GM21381 (cell line): ENCODE measurements at regions not wholly inside any gene's neighbourhood (a gene's known extent, or its start where the extent isn't known, plus 50 kb on each side); places are given as distances from the start of the nearest gene placed in this dataset.
A peak's percentile ranks its signal among the peaks of the same experiment; 100 is the strongest.
"Not testable (repeated sequence)": the region's sequence is repeated elsewhere in the genome, so short reads cannot be mapped to it uniquely, and the experiment has no call there.

ENCODE experiments used
- ATAC-seq: cut with Tn5 transposase; IDR thresholded peaks from one replicate; pipeline ENCODE4 v1.9.1; 2021; ENCODE audit warnings: mild to moderate bottlenecking, moderate library complexity; ENCODE audit not compliant: unreplicated experiment

DNA sequence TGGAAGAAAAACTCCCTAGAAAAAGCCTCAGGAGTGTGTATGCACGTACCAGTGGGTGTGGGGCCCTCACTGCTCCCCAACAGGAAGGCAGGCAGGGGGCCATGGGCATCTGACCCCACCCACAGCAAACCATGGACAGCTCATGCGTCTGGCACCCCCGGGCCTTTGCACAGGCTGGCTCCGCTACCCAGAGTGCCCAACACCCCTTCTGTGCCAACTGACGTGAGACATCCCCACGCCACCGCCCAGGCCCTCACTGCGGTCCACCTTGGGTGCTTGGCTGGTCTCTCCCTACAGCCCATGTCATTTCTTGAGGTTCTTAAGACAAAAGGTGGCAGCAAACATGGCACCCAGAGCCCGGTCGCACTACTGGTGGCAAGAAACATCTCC is 91.4 kb downstream of the NCOR2 start:
- ATAC-seq, result no peak

- ATAC-seq, result no peak
These were observed 92.0 kb downstream of the NCOR2 start for GRCh38 chr12:124475295-124476010.

- no peak for ATAC-seq
These were observed 92.7 kb downstream of the NCOR2 start for GRCh38 chr12:124474709-124475108.

- no peak for ATAC-seq
These were observed 94.6 kb downstream of the NCOR2 start for GRCh38 chr12:124472690-124473279.

DNA sequence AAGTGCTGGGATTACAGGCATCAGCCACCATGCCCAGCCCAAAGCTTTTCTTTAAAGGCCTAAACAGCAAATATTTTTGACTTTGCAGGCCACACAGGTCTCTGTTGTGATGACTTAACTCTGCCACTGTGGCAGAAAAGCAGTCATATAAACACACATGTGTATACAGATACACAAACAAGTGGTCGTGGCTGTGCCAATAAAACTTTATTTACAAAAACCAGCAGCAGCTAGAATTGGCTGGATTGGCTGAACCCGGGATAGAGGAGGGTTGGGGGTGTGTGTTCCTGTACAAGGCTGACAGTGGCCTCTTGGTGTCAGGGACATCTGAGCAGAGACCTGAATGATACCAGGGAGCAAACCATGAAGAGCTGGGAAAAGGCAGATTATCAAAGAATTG is 95.6 kb downstream of the NCOR2 start:
- ATAC-seq, result no peak

DNA sequence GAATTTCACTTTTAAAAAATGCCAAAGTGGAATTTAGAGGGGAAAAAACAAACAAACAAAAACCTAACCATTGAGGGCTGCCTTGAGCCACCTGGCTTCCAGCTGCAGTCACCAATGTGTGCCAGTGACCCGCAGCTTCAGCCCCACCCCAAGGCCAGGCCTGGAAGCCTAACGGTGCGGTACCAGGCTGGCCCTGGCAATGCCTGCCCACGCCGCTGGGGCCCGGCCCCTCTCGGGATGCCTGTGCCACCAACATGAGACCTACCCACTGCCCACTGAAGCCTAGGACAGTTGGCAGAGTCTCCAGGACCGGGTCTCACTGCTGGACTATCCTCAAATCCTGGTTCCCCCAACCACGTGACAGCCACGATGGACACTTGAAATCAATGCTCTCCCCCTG is 96.6 kb downstream of the NCOR2 start:
- ATAC-seq, result no peak

GRCh38 chr12:124470139-124470538 is 97.3 kb downstream of the NCOR2 start:
- no peak for ATAC-seq

GRCh38 chr12:124469193-124469888 is 98.1 kb downstream of the NCOR2 start:
- no peak for ATAC-seq

DNA sequence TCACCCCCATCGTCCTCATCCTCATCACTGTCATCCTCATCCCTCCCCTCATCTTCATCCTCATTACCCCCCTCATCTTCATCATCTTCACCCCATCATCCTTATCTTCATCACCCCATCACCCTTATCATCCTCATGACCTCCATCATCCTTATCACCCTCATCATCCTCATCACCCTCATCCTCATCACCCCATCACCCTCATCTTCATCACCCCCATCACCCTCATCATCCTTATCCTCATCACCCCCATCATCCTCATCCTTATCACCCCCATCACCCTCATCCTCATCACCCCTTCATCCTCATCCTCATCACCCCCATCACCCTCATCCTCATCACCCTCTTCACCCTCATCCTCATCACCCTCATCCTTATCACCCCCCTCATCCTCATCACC is 99.9 kb downstream of the NCOR2 start:
- ATAC-seq, result not testable (repeated sequence)

DNA sequence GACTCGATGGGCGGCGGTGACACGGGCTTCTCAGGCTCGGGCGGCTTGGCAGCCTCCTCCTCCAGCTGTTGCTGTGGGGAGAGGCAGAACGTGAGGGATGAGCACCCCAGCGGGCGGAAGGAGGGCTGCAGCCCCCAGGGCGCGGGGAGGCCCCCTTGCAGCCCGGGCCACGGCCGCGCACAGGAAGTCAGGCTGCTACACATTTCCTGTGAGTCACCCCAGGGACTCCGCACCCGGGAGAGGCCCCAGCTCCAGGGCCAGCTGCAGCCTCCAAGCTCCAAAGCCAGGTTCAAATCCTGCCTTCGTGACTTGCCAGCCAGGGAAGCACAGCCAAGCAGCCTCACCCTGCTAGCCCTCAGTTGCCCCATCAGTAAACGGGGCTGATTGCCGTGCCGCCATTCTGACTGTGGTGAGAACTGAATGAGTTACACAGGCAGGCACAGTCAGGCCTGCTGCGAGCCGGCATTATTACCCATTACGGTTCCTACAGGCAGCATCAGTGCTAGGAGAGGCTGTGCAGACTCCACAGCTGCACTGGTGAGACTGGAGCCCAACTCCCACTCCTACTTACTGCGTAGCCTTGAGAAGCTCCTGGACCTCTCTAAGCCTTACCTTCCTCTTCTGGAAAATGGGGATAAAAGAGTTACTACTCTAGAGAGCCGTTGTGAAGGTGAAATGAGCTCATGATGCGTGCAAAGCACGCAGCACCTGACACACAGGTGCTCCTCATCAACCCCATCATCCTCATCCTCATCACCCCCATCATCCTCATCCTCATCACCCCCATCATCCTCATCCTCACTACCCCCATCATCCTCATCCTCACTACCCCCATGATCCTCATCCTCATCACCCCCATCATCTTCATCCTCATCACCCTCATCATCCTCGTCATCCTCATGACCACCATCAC is 100.9 kb downstream of the NCOR2 start:
- ATAC-seq, result peak; percentile 98

DNA sequence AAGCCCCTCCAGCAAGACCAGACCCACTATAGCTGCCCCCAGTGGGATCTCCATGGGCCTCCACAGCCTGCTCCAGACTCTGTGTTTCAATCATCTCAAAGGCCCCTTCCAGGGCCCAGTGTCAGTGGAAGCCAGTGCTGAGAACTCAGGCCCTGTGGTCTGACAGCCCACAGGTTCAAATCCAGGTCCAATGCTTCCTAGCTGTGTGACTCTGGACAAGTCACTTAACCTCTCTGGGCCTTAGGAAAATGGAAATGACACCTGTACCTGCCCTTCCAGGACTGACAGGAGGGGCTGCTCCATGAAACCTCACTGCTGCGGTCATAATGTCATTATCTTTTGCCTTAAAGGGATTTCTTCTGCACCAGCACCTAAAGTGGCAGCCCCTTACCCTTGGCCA is 101.9 kb downstream of the NCOR2 start:
- ATAC-seq, result no peak

GRCh38 chr12:124464830-124465229 is 102.6 kb downstream of the NCOR2 start:
- no peak for ATAC-seq

GRCh38 chr12:124464062-124464461 is 103.3 kb downstream of the NCOR2 start:
- ATAC-seq, result no peak

DNA sequence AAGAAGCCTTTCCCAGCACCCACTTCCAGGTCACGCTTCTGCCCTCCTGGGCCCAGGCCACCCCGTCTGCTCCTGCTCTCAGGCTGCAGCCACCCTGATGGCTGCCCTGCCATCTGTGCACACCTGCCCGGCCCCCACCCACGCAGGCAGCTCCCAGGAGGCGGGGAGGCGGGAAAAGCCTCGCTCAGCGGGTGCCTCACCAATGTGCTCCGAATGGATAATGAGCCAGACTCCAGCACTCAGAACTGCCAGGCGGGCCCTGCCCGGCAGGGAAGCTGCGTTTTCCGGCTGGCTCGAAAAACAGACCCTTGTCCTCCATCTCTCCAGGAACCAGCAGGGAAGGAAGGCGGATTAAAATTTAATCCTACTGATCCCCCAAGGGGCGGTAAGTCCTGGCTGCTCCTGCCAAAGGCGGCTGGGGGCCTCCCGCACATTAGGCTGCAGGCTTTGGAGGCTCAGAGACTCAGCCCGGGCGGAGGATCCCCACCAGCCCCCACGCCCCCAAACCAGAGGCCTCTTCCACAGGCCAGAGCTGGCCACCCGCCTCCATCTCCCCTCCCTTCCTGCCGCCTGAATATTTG is 104.0 kb downstream of the NCOR2 start:
- ATAC-seq, result no peak

GRCh38 chr12:124462750-124463149 is 104.7 kb downstream of the NCOR2 start:
- ATAC-seq, result no peak

GRCh38 chr12:124461851-124462623 is 105.4 kb downstream of the NCOR2 start:
- no peak for ATAC-seq

DNA sequence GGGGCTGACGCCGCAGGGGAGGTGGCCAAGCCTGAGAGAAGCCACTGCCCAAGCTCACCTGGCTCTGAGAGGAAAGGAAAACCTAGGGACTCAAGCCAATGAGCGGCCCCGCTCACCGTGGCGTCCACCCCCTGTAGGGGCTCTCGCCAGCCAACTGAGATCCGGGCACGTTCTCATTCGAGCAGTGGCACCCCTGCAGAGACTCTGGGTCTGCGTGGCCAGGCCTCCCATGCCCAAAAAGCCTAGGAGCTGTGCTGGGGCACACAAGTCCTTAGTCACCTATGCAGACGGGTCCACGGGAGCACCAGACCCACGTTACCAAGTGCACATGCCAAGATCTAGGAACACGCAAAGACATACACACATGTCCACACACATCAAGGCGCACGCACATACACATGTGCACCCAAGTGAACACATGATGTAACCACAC is 106.2 kb downstream of the NCOR2 start:
- no peak for ATAC-seq

GRCh38 chr12:124460771-124461170 is 106.6 kb downstream of the NCOR2 start:
- no peak for ATAC-seq

DNA sequence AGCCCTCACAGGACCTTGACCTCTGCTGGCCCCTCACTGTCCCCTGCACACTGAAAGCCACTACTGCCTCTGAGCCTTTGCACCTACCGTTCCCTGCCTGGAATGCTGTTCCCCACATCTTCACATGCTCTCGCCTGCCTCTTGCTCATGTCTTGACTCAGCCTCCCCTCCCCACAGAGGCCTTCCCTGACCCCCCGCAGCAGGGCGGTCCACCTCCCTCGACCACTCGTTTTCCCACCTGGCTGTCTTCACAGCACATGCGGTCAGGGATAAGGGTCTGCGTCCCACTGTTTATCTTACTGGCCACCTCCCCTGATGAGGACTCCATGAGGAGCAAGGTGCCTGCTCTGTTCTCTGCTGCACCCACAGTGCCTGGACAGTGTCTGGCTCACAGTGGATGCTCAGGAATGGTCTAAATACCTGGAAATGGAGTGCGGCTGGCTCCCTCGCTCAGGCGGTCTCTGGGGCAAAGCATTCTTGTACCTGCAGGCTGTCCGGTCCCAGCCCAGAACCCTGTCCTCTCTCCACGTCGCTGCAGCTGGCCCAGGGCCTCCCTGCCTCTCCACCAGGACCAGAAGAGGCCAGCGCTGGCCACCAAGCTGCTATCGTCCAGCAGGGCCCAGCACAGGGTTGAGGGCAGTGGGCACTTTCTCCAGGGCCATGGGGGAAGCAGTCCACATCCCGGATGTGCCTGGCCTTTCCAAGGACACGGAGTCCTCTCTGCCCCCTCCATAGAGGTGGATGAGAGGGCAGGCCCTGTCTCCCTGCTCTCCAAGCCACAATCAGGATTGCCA is 107.4 kb downstream of the NCOR2 start:
- no peak for ATAC-seq
